Tibial artery (tissue), 4 donors: ENCODE measurements at regions not wholly inside any gene's neighbourhood (a gene's known extent, or its start where the extent isn't known, plus 50 kb on each side); places are given as distances from the start of the nearest gene placed in this dataset.

Experiments used
- DNase-seq, 2 donors: peaks; one replicate each; pipeline ENCODE4 v3.0.0-alpha.2; 2019
- H3K27ac ChIP-seq, 2 donors: fragments of 200-600 bp; sonication (generic) in 1 of 2; 1 replicate in 1 of 2; 2 replicates in 1 of 2; pipeline ENCODE4 v1.5.1; 2018 to 2019; ENCODE audit warnings: mild to moderate bottlenecking in 1 of 2
- H3K27me3 ChIP-seq, 2 donors: fragments of 200-600 bp; sonication (generic) in 1 of 2; one replicate each; pipeline versions ENCODE4 v1.5.1 to v1.6.0; 2016 to 2019
- H3K36me3 ChIP-seq, 3 donors: fragments of 200-600 bp; sonication (generic) in 2 of 3; one replicate each; pipeline ENCODE4 v1.5.1; 2016 to 2019; ENCODE audit warnings: mild to moderate bottlenecking in 2 of 3
- H3K4me1 ChIP-seq, 4 donors: fragments of 200-600 bp; sonication (generic) in 2 of 4; 1 replicate in 3 of 4; 2 replicates in 1 of 4; pipeline ENCODE4 v1.5.1; 2016 to 2019
- H3K4me3 ChIP-seq, 2 donors: fragments of 200-600 bp; sonication (generic) in 1 of 2; 1 replicate in 1 of 2; 2 replicates in 1 of 2; pipeline ENCODE4 v1.5.1; 2018 to 2019; ENCODE audit warnings: mild to moderate bottlenecking in 2 of 2
- H3K9me3 ChIP-seq, 3 donors: fragments of 200-600 bp; sonication (generic) in 1 of 3; one replicate each; pipeline ENCODE4 v1.5.1; 2016 to 2019
- intact Hi-C: fragments of 100-400 bp; cut with DNase I; formaldehyde crosslinking; loops from one replicate; pipeline ENCODE4 v1.15.0; 2023; ENCODE audit warnings: low total_unique reads
- TF ChIP-seq, protein P1 (sequence below), 2 experiments: fragments of 200-600 bp in 1 of 2; fragments of 450-650 bp in 1 of 2; IDR thresholded peaks; one replicate each; pipeline ENCODE4 v1.5.1; 2017 to 2019; ENCODE audit warnings: antibody characterized with exemption in 2 of 2, mild to moderate bottlenecking in 1 of 2, moderate library complexity in 1 of 2

DNA sequence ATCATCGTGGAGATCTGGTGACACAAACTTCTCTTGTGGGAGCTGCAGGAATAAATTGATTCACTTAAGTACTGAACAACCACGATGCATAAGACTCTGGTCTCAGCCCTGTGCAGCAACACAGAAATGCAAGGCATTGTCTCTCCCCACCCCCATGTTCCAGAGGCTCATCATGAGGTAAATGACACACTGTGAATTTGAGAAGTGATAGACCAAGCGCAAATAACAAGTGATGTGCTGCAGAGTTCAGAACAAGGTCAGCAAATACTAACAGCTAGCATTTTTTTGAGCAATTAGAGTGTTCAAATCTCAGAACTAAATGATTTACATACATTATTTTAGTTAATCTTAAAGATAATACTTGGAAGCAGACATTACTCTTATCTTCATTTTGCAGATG lies 223.7 kb downstream of the SEC16B start:
- Histone ChIP-seq H3K27ac (no peak overlapping the region), H3K36me3 (no peaks in the 10 kb centered on the region), H3K27me3 (no peaks in the 10 kb centered on the region), H3K9me3 (no peaks in the 10 kb centered on the region), H3K4me3 (no peak overlapping the region), H3K4me1 (no peaks in the 10 kb centered on the region)
- intact Hi-C loops: no loop called here
- no peak for DNase-seq
- TF ChIP-seq, protein P1, sequence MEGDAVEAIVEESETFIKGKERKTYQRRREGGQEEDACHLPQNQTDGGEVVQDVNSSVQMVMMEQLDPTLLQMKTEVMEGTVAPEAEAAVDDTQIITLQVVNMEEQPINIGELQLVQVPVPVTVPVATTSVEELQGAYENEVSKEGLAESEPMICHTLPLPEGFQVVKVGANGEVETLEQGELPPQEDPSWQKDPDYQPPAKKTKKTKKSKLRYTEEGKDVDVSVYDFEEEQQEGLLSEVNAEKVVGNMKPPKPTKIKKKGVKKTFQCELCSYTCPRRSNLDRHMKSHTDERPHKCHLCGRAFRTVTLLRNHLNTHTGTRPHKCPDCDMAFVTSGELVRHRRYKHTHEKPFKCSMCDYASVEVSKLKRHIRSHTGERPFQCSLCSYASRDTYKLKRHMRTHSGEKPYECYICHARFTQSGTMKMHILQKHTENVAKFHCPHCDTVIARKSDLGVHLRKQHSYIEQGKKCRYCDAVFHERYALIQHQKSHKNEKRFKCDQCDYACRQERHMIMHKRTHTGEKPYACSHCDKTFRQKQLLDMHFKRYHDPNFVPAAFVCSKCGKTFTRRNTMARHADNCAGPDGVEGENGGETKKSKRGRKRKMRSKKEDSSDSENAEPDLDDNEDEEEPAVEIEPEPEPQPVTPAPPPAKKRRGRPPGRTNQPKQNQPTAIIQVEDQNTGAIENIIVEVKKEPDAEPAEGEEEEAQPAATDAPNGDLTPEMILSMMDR (IDR thresholded peaks at IDR 0.05): no peak

DNA sequence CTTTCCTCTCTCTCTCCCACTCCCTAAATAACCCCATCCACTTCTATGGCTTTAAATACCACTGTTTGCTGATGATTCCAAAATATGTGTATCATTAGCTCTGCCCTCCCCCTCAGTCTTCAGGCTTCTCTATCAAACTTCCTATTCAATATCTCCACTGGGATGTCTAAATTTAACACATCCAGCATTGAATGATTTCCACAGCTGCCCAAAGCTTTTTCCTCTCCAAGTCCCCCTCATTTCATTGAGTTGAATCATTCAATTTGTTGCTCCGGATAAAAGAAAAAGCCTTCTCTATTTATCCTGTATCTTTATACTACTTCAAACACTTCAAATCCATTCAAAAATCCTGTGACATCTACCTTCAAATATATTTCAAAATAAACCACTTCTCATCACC lies 225.0 kb downstream of the SEC16B start:
- TF ChIP-seq, protein P1 (IDR thresholded peaks at IDR 0.05): no peak
- H3K27me3 ChIP-seq: no peaks in the 10 kb centered on the region
- H3K27ac ChIP-seq: no peak overlapping the region
- H3K4me1 ChIP-seq: no peaks in the 10 kb centered on the region
- intact Hi-C loops: no loop called here
- H3K9me3 ChIP-seq: no peaks in the 10 kb centered on the region
- no peaks in the 10 kb centered on the region for H3K36me3 ChIP-seq
- no peak for DNase-seq
- no peak overlapping the region for H3K4me3 ChIP-seq

DNA sequence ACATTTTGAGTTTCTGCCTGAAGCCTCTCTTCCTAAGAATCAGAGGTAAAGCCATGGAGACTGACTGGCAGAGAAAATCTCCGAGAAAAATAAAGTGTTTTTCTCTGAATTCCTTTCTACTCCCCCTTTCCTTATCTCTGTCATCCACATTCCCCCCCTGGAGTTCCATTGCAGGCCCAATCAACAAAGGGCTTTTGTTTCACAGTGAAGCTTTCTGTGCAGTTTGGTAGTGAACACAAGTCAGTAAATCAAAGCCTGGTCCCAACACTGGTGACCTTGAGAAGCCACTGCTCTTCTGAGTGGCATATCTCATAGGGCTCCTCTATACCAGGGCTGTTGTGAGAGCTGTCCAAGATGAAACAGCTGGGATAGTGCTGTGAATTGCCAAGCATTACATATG lies 228.4 kb downstream of the SEC16B start:
- no peaks in the 10 kb centered on the region for H3K27me3 ChIP-seq
- no peak overlapping the region for H3K4me3 ChIP-seq
- no peak overlapping the region for H3K27ac ChIP-seq
- DNase-seq: no peak
- TF ChIP-seq, protein P1 (IDR thresholded peaks at IDR 0.05): no peak
- no peaks in the 10 kb centered on the region for H3K4me1 ChIP-seq
- intact Hi-C loops: no loop called here
- no peaks in the 10 kb centered on the region for H3K9me3 ChIP-seq
- H3K36me3 ChIP-seq: no peaks in the 10 kb centered on the region

DNA sequence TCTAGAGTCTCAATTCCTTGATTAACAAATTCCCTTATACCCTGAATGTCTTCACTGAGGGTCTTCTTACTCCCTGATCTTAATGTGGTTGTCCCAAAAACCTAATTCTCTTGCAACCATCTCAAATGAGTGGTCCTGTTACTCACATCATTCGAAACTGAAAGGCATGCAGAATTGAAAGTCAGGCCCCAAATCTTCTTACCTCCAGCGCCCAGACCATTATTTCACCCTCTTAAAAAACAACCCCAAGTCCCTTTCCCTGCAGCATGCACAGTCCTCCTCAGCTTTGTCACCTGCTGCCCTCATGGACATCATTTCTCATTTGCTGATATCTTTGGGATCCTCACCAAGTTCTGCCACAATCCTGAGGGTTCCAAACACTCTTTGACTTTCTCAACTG lies 230.1 kb downstream of the SEC16B start:
- Histone ChIP-seq H3K4me3 (no peak overlapping the region), H3K36me3 (no peaks in the 10 kb centered on the region), H3K4me1 (no peaks in the 10 kb centered on the region), H3K27ac (no peak overlapping the region), H3K9me3 (no peaks in the 10 kb centered on the region), H3K27me3 (no peaks in the 10 kb centered on the region)
- TF ChIP-seq, protein P1 (IDR thresholded peaks at IDR 0.05): no peak
- intact Hi-C loops: no loop called here
- no peak for DNase-seq

DNA sequence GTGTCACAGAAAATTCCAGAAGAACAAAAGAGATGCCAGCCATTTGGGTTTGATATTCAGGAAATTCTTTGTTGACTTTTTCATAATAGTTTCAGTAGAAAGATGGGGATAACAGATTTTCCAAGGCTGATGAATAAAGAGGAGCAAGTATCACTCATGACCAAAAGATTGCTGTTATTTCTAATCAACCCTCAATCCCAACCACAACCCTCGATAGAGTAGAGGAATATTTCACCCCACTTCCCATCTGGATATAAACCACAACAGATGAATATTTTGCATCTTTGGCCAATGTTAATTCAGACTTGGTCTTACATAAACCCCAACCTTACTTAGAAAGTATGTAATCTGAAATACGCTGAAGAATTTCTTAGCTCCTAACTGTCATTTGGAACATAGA lies 232.4 kb downstream of the SEC16B start:
- H3K9me3 ChIP-seq: no peaks in the 10 kb centered on the region
- intact Hi-C loops: no loop called here
- H3K27me3 ChIP-seq: no peaks in the 10 kb centered on the region
- H3K4me3 ChIP-seq: no peak overlapping the region
- TF ChIP-seq, protein P1 (IDR thresholded peaks at IDR 0.05): no peak
- no peak for DNase-seq
- no peak overlapping the region for H3K27ac ChIP-seq
- H3K4me1 ChIP-seq: no peaks in the 10 kb centered on the region
- no peaks in the 10 kb centered on the region for H3K36me3 ChIP-seq

DNA sequence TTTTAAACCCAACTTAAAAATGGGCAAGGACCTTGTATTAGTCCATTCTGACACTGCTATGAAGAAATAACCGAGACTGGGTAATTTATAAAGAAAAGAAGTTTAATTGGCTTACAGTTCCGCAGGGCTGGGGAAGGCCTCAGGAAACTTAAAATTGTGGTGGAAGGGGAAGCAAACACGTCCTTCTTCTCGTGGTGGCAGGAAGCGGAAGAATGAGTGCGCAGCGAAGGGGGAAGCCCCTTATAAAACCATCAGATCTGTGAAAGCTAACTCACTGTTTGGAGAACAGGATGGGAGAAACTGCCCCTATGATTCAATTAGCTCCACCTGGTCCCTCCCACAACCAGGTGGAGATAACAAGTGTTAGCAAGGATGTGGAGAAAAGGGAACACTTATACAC lies 237.7 kb downstream of the SEC16B start:
- no peaks in the 10 kb centered on the region for H3K4me1 ChIP-seq
- no peak overlapping the region for H3K4me3 ChIP-seq

More for the DNA sequence above, 237.7 kb downstream of the SEC16B start:
- Histone ChIP-seq H3K36me3 (no peaks in the 10 kb centered on the region), H3K9me3 (no peaks in the 10 kb centered on the region), H3K27me3 (no peaks in the 10 kb centered on the region), H3K27ac (no peak overlapping the region)
- TF ChIP-seq, protein P1 (IDR thresholded peaks at IDR 0.05): no peak
- intact Hi-C loops: no loop called here
- DNase-seq: no peak
